Inferior parietal cortex (tissue), 1 donor: ENCODE measurements at regions not wholly inside any gene's neighbourhood (a gene's known extent, or its start where the extent isn't known, plus 50 kb on each side); places are given as distances from the start of the nearest gene placed in this dataset.

Experiments used
- DNase-seq: peaks from one replicate; pipeline ENCODE4 v3.0.0-alpha.2; 2016; ENCODE audit errors: extremely low spot score

- DNase-seq = no peak
Observed at GRCh38 chr18:68355637-68356036, 359.3 kb downstream of the TMX3 start.

- DNase-seq = no peak
Observed at GRCh38 chr18:68354176-68354575, 360.7 kb downstream of the TMX3 start.

GRCh38 chr18:68342039-68342659 is 372.8 kb downstream of the TMX3 start:
- DNase-seq = no peak

- DNase-seq = no peak
Observed at GRCh38 chr18:68340606-68341005, 374.3 kb downstream of the TMX3 start.

- no peak for DNase-seq
Observed at GRCh38 chr18:68330658-68331057, 384.2 kb downstream of the TMX3 start.

- DNase-seq = no peak
Observed at GRCh38 chr18:68323921-68324320, 391.0 kb downstream of the TMX3 start.

- DNase-seq = no peak
Observed at GRCh38 chr18:68316636-68317035, 398.3 kb downstream of the TMX3 start.

GRCh38 chr18:68314403-68314802 is 400.5 kb downstream of the TMX3 start:
- no peak for DNase-seq

GRCh38 chr18:68301441-68301840 is 413.5 kb downstream of the TMX3 start:
- no peak for DNase-seq

GRCh38 chr18:68299906-68300305 is 415.0 kb downstream of the TMX3 start:
- no peak for DNase-seq

GRCh38 chr18:68298330-68298729 is 416.6 kb downstream of the TMX3 start:
- DNase-seq = no peak

- DNase-seq = no peak
Observed at GRCh38 chr18:68288408-68288807, 426.5 kb downstream of the TMX3 start.

GRCh38 chr18:68284236-68284780 is 430.6 kb downstream of the TMX3 start:
- no peak for DNase-seq

GRCh38 chr18:68283834-68284233 is 431.1 kb downstream of the TMX3 start:
- no peak for DNase-seq

- DNase-seq = no peak
Observed at GRCh38 chr18:68282232-68282631, 432.7 kb downstream of the TMX3 start.

GRCh38 chr18:68275616-68276015 is 439.3 kb downstream of the TMX3 start:
- no peak for DNase-seq

- DNase-seq = no peak
Observed at GRCh38 chr18:68270017-68270416, 444.9 kb downstream of the TMX3 start.

GRCh38 chr18:68267583-68267982 is 447.3 kb downstream of the TMX3 start:
- no peak for DNase-seq

- no peak for DNase-seq
Observed at GRCh38 chr18:68263481-68263880, 451.4 kb downstream of the TMX3 start.

- no peak for DNase-seq
Observed at GRCh38 chr18:68262690-68263294, 452.1 kb downstream of the TMX3 start.

GRCh38 chr18:68256418-68257067 is 458.4 kb downstream of the TMX3 start:
- DNase-seq = no peak

- no peak for DNase-seq
Observed at GRCh38 chr18:68244786-68245185, 470.1 kb downstream of the TMX3 start.

- no peak for DNase-seq
Observed at GRCh38 chr18:68241881-68242280, 473.0 kb downstream of the TMX3 start.
